Left lung (tissue), 4 donors: ENCODE measurements at regions not wholly inside any gene's neighbourhood (a gene's known extent, or its start where the extent isn't known, plus 50 kb on each side); places are given as distances from the start of the nearest gene placed in this dataset.

Source experiments
- ATAC-seq: fragments of 200-7000 bp; cut with Tn5 transposase; one replicate; pipeline ENCODE4 v1.9.1; 2020; ENCODE audit warnings: moderate library complexity
- DNase-seq, 4 donors: peaks; one replicate each; pipeline ENCODE4 v3.0.0-alpha.2; 2013 to 2020
- H3K27ac ChIP-seq, 2 donors: fragments of 200-600 bp; sonication (generic) in 1 of 2; one replicate each; pipeline versions ENCODE4 v1.5.0 to v1.8.0; 2020 to 2021
- H3K27me3 ChIP-seq, 2 donors: fragments of 200-600 bp; sonication (generic) in 1 of 2; one replicate each; pipeline versions ENCODE4 v1.5.0 to v1.8.0; 2020 to 2021
- H3K36me3 ChIP-seq, 2 donors: fragments of 200-600 bp; sonication (generic) in 1 of 2; one replicate each; pipeline versions ENCODE4 v1.5.0 to v1.8.0; 2020 to 2021
- H3K4me1 ChIP-seq, 2 donors: fragments of 200-600 bp; one replicate each; pipeline ENCODE4 v1.8.0; 2021
- H3K4me3 ChIP-seq, 2 donors: fragments of 200-600 bp; sonication (generic) in 1 of 2; one replicate each; pipeline versions ENCODE4 v1.5.0 to v1.8.0; 2020 to 2021; ENCODE audit warnings: mild to moderate bottlenecking in 1 of 2
- H3K9me3 ChIP-seq, 2 donors: fragments of 200-600 bp; sonication (generic) in 1 of 2; one replicate each; pipeline versions ENCODE4 v1.5.0 to v1.8.0; 2020 to 2021
- CTCF ChIP-seq, 2 donors: fragments of 200-600 bp; sonication (generic) in 1 of 2; IDR thresholded peaks; one replicate each; pipeline versions ENCODE4 v1.5.0 to v1.8.0; 2021; ENCODE audit warnings: antibody characterized with exemption in 2 of 2
- intact Hi-C, 2 donors: fragments of 100-400 bp; cut with DNase I; formaldehyde crosslinking; loops; one replicate each; pipeline versions ENCODE4 v1.11.2 to v1.14.2; 2022
- donor health status: DM: no; HTN: yes; CAD: no.
- donor health status: DM: no; HTN: no; CAD: no.

GRCh38 chr5:168088410-168089173, 202.9 kb upstream of the WWC1 start:
- no peaks in the 10 kb centered on the region for H3K9me3 ChIP-seq
- DNase-seq = no peak
- H3K36me3 ChIP-seq = no peaks in the 10 kb centered on the region
- H3K27me3 ChIP-seq = no peaks in the 10 kb centered on the region
- peaks cover 0 to 4% of the 10 kb centered on the region in 2 donors for H3K4me1 ChIP-seq
- no peak overlapping the region for H3K27ac ChIP-seq
- TF ChIP-seq CTCF (IDR thresholded peaks at IDR 0.05) = no peak
- intact Hi-C loops = no loop called here
- H3K4me3 ChIP-seq = no peak overlapping the region
- no peak for ATAC-seq

GRCh38 chr5:168089201-168089887, 202.1 kb upstream of the WWC1 start:
- Histone ChIP-seq H3K27ac (no peak overlapping the region), H3K4me3 (no peak overlapping the region), H3K9me3 (no peaks in the 10 kb centered on the region), H3K4me1 (peaks cover 0 to 4% of the 10 kb centered on the region in 2 donors), H3K27me3 (no peaks in the 10 kb centered on the region), H3K36me3 (no peaks in the 10 kb centered on the region)
- ATAC-seq = no peak
- DNase-seq = no peak
- no peak for TF ChIP-seq CTCF (IDR thresholded peaks at IDR 0.05)
- intact Hi-C loops = no loop called here

- H3K4me1 ChIP-seq = no peaks in the 10 kb centered on the region
- no peak for ATAC-seq
- H3K27me3 ChIP-seq = no peaks in the 10 kb centered on the region
- no peak overlapping the region for H3K27ac ChIP-seq
- H3K36me3 ChIP-seq = no peaks in the 10 kb centered on the region
- intact Hi-C loops = no loop called here
- H3K4me3 ChIP-seq = no peak overlapping the region
- DNase-seq = no peak
- no peaks in the 10 kb centered on the region for H3K9me3 ChIP-seq
- TF ChIP-seq CTCF (IDR thresholded peaks at IDR 0.05) = no peak
Measured at GRCh38 chr5:168092209-168093185, 198.9 kb upstream of the WWC1 start.

GRCh38 chr5:168093200-168093910, 198.1 kb upstream of the WWC1 start:
- Histone ChIP-seq H3K9me3 (no peaks in the 10 kb centered on the region), H3K27ac (no peak overlapping the region), H3K36me3 (no peaks in the 10 kb centered on the region), H3K4me1 (no peaks in the 10 kb centered on the region), H3K4me3 (no peak overlapping the region), H3K27me3 (no peaks in the 10 kb centered on the region)
- DNase-seq (peak in 1 of 4 donors; percentile 61), ATAC-seq (no peak)
- intact Hi-C loops = no loop called here
- no peak for TF ChIP-seq CTCF (IDR thresholded peaks at IDR 0.05)
